Type B pancreatic cell (in vitro differentiated cells): ENCODE measurements at regions not wholly inside any gene's neighbourhood (a gene's known extent, or its start where the extent isn't known, plus 50 kb on each side); places are given as distances from the start of the nearest gene placed in this dataset.

Experiments
- DNase-seq: peaks from one replicate; pipeline ENCODE4 v3.0.0; 2021; ENCODE audit warnings: mixed read lengths; ENCODE audit not compliant: unreplicated experiment; ENCODE audit errors: extremely low spot score
- H3K27ac Mint-ChIP-seq: 2 replicates; pipeline ENCODE4 v1.8.0; 2021; ENCODE audit warnings: mild to moderate bottlenecking, mixed read lengths
- H3K27me3 Mint-ChIP-seq: 2 replicates; pipeline ENCODE4 v1.8.0; 2021; ENCODE audit warnings: mixed read lengths
- H3K36me3 Mint-ChIP-seq: 2 replicates; pipeline ENCODE4 v1.8.0; 2021; ENCODE audit warnings: mixed read lengths
- H3K4me1 Mint-ChIP-seq: one replicate; pipeline ENCODE4 v1.8.0; 2021; ENCODE audit warnings: mixed read lengths; ENCODE audit not compliant: unreplicated experiment
- H3K4me3 Mint-ChIP-seq: 2 replicates; pipeline ENCODE4 v1.8.0; 2021; ENCODE audit warnings: mild to moderate bottlenecking, mixed read lengths
- H3K9me3 Mint-ChIP-seq: 2 replicates; pipeline ENCODE4 v1.8.0; 2021; ENCODE audit warnings: mixed read lengths
- TF ChIP-seq, protein P1 (sequence below): fragments of 200-600 bp; sonication (generic); conservative IDR thresholded peaks from 2 replicates; pipeline ENCODE4 v1.5.0; 2021; ENCODE audit warnings: antibody characterized with exemption, mild to moderate bottlenecking

DNA sequence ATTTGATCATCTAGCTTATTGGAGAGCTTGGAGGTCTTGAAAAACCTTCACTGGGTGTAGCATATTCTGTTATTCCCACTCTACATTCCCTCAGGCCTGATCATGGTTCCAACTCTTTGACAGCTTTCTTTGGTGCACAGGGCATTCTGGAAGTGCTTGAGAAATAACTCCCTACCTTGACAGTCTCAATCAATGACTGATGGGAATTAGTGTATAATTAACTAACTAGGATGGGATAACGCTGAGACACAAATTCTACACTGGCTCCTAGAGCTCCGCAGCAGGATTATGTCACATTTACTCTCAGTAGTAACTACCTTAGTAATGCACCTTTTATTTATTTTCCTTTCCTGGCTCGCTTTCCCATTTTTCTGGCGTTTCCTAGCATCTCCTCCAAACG is 236.4 kb downstream of the MAP2K6 start:
- Mint-ChIP-seq H3K27ac (no peak overlapping the region), H3K36me3 (no peaks in the 10 kb centered on the region)

DNA sequence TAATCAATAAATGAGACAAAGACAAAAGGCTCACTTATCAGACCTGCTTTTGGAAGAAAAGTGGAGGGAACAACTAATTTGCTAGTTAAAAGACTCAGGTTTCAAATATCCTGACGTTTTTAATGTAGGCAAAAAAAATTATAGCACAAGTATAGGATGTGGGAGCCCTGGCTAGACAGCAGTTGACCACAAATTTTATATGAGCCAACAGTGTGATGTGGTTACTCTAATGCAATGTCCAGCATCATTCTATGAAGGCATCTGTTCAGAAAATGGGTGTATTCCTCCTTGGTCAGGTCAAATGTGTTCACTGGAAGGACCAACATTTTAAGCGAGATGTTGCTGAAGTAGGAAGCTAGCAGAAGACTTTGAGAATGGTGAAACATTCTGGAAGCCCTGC is 237.4 kb downstream of the MAP2K6 start:
- H3K4me1 Mint-ChIP-seq, result peaks cover 17% of the 10 kb centered on the region
- no peaks in the 10 kb centered on the region for H3K36me3 Mint-ChIP-seq
- H3K4me3 Mint-ChIP-seq, result no peak overlapping the region
- no peak overlapping the region for H3K27ac Mint-ChIP-seq
- DNase-seq, result no peak
- peaks cover 9% of the 10 kb centered on the region for H3K9me3 Mint-ChIP-seq
- TF ChIP-seq, protein P1, sequence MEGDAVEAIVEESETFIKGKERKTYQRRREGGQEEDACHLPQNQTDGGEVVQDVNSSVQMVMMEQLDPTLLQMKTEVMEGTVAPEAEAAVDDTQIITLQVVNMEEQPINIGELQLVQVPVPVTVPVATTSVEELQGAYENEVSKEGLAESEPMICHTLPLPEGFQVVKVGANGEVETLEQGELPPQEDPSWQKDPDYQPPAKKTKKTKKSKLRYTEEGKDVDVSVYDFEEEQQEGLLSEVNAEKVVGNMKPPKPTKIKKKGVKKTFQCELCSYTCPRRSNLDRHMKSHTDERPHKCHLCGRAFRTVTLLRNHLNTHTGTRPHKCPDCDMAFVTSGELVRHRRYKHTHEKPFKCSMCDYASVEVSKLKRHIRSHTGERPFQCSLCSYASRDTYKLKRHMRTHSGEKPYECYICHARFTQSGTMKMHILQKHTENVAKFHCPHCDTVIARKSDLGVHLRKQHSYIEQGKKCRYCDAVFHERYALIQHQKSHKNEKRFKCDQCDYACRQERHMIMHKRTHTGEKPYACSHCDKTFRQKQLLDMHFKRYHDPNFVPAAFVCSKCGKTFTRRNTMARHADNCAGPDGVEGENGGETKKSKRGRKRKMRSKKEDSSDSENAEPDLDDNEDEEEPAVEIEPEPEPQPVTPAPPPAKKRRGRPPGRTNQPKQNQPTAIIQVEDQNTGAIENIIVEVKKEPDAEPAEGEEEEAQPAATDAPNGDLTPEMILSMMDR, result no peak
- H3K27me3 Mint-ChIP-seq, result no peaks in the 10 kb centered on the region

More for the DNA sequence above, 236.4 kb downstream of the MAP2K6 start:
- Mint-ChIP-seq H3K27me3 (no peaks in the 10 kb centered on the region), H3K4me1 (peaks cover 17% of the 10 kb centered on the region), H3K4me3 (no peak overlapping the region), H3K9me3 (peaks cover 9% of the 10 kb centered on the region)
- DNase-seq, result no peak
- TF ChIP-seq, protein P1, result no peak

DNA sequence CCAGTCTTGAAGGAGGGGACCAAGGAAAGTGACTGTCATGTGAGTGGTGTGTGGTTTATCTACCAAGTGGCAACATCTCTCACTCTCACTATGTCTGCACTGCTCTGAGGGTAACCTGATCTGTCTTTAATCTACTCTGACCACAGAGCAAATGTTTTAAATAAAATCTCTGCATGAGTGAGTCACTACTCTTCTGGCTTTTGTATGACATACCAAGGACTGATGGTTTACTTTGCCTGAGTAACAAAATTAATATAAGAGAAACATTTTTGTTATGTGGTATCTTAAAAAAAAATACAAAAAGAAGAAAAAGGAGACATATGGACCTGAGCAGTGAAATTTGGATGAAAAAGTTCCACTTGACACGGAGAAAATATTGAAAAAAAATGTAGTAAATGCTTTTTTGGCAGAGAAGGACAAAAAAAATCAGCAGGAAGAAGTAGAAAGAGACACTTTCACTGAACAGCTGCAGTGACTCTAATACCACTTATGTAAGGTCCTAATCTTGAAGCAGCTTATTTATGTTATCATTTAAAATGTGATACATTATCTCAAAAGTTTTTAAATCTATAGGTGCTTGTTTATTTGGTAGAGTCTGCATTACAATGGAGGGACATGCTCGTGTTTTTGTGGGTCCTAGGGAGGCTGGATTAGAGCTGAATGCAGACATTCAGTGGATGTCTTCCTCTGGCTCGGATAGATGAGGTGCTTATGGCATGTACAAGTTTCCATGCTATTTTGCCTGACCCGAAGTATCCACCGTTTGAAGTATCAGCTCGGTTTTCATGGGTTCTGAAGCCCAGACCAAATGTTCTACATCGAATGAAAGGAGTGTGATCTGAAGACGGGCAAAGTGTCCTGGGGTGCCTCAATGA is 240.7 kb downstream of the MAP2K6 start:
- H3K27me3 Mint-ChIP-seq, result no peaks in the 10 kb centered on the region
- DNase-seq, result no peak
- H3K9me3 Mint-ChIP-seq, result peaks cover 13% of the 10 kb centered on the region
- no peak overlapping the region for H3K27ac Mint-ChIP-seq
- no peak overlapping the region for H3K4me3 Mint-ChIP-seq
- no peaks in the 10 kb centered on the region for H3K36me3 Mint-ChIP-seq
- TF ChIP-seq, protein P1, result no peak
- peaks cover 17% of the 10 kb centered on the region for H3K4me1 Mint-ChIP-seq

DNA sequence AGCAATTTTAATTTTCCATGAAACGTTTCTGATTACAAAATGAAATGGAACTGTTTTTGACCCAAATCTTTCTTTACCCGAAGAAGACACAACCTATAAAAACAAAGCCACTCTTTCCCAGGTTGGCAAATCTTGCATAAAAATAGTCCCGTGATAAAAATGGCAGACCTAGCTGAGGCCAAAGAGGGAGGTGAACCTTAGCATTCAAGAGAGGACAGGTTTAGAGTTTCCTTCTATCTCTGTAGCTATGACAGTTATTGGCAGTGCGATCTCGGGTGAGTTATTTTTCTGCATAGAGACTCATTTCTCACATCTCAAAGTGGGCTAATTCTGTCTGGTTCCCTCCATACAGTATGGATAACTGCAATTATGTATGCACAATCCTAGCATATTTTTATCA is 241.4 kb downstream of the MAP2K6 start:
- Mint-ChIP-seq H3K9me3 (peaks cover 13% of the 10 kb centered on the region), H3K27ac (no peak overlapping the region), H3K36me3 (no peaks in the 10 kb centered on the region), H3K4me1 (peaks cover 17% of the 10 kb centered on the region), H3K4me3 (no peak overlapping the region), H3K27me3 (no peaks in the 10 kb centered on the region)
- no peak for DNase-seq
- TF ChIP-seq, protein P1, result no peak

DNA sequence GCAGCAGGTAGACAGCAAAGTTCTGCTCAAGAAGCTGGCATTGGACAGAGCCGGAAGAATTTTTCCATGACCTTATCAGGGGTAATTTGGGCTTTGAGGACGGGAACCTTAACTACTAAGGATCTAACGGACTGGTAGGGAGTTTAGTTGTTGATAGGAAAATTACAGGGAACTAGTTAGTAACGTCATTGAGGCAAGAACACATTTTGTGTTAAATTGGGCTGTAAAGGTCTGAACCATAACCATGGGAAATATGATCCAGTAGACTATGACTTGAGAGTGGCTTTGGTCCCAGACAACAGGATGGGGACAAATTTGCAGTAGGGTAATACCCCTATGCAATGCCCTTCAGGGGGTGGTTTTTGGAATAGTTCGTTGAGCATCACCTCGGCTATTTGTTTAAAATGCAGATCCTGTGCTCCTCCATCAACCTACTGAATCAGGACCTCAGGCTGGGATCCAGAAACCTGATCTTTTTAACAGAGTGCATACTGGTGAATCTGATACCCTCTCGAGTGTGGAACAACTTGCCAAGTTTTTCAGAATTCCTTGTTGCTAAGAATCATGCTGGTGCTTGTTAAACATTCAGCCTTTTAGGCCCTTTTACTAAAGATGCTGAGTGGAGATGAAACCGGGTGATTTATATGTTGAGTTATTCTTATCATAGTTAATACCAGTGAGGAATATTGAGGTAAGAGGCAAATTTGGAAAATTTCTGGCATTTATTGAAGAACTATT is 255.1 kb downstream of the MAP2K6 start:
- Mint-ChIP-seq H3K27ac (no peak overlapping the region), H3K4me1 (no peaks in the 10 kb centered on the region), H3K36me3 (no peaks in the 10 kb centered on the region), H3K27me3 (no peaks in the 10 kb centered on the region), H3K9me3 (peaks cover 7% of the 10 kb centered on the region), H3K4me3 (no peak overlapping the region)
- TF ChIP-seq, protein P1, result no peak
- no peak for DNase-seq
